HL-60 (cell line): ENCODE measurements at regions not wholly inside any gene's neighbourhood (a gene's known extent, or its start where the extent isn't known, plus 50 kb on each side); places are given as distances from the start of the nearest gene placed in this dataset.

Source experiments
- GABPA ChIP-seq: IDR thresholded peaks from 2 replicates; pipeline ENCODE4 v1.6.1; 2012; ENCODE audit warnings: low read depth
- POLR2AphosphoS5 ChIP-seq: IDR thresholded peaks from 2 replicates; pipeline ENCODE4 v1.6.1; 2012; ENCODE audit warnings: low read depth
- TF ChIP-seq, protein P1 (sequence below): IDR thresholded peaks from one replicate; pipeline ENCODE4 v1.5.1; 2011; ENCODE audit warnings: low read length, control low read depth, inconsistent platforms; ENCODE audit not compliant: insufficient read depth
- TF ChIP-seq, protein P2 (sequence below): IDR thresholded peaks from 2 replicates; pipeline ENCODE4 v1.6.1; 2012; ENCODE audit warnings: low read depth; ENCODE audit not compliant: insufficient replicate concordance

DNA sequence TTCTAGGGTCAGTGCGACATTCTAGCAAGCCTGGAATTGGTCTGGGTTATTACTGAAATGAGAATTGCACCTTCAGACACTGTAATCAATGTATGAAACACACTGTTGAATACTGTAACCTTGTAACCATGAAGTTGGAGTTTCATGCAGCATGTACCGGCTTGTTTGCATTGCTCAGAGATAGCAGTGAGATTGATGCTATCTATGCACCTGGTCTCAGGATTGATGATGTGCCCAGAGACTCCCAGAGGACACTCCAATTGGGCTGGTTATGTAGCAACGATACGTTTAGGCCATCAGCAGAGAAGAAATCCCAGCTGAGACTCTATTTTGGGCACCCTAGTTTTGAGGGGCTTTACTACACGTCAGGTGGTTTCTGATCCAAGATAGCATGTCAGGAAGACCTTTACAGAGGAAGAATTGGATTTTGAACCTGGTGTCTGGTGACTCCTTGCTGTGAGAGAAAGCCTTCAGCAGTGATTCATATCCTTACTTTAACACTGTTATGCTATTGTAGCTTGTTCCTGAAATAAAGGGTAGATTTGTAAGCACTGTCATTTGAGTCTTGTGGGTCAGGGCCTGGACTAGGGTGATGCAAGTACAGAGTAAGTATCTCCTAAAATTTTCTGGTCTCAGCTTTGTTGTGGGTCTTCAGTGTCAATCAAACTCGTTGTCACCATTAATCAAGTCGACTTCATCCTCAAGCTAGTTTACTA, 305.1 kb upstream of the GULP1 start:
- TF ChIP-seq, protein P1, sequence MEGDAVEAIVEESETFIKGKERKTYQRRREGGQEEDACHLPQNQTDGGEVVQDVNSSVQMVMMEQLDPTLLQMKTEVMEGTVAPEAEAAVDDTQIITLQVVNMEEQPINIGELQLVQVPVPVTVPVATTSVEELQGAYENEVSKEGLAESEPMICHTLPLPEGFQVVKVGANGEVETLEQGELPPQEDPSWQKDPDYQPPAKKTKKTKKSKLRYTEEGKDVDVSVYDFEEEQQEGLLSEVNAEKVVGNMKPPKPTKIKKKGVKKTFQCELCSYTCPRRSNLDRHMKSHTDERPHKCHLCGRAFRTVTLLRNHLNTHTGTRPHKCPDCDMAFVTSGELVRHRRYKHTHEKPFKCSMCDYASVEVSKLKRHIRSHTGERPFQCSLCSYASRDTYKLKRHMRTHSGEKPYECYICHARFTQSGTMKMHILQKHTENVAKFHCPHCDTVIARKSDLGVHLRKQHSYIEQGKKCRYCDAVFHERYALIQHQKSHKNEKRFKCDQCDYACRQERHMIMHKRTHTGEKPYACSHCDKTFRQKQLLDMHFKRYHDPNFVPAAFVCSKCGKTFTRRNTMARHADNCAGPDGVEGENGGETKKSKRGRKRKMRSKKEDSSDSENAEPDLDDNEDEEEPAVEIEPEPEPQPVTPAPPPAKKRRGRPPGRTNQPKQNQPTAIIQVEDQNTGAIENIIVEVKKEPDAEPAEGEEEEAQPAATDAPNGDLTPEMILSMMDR, result no peak
- TF ChIP-seq POLR2AphosphoS5 (no peak), GABPA (no peak)
- TF ChIP-seq, protein P2, sequence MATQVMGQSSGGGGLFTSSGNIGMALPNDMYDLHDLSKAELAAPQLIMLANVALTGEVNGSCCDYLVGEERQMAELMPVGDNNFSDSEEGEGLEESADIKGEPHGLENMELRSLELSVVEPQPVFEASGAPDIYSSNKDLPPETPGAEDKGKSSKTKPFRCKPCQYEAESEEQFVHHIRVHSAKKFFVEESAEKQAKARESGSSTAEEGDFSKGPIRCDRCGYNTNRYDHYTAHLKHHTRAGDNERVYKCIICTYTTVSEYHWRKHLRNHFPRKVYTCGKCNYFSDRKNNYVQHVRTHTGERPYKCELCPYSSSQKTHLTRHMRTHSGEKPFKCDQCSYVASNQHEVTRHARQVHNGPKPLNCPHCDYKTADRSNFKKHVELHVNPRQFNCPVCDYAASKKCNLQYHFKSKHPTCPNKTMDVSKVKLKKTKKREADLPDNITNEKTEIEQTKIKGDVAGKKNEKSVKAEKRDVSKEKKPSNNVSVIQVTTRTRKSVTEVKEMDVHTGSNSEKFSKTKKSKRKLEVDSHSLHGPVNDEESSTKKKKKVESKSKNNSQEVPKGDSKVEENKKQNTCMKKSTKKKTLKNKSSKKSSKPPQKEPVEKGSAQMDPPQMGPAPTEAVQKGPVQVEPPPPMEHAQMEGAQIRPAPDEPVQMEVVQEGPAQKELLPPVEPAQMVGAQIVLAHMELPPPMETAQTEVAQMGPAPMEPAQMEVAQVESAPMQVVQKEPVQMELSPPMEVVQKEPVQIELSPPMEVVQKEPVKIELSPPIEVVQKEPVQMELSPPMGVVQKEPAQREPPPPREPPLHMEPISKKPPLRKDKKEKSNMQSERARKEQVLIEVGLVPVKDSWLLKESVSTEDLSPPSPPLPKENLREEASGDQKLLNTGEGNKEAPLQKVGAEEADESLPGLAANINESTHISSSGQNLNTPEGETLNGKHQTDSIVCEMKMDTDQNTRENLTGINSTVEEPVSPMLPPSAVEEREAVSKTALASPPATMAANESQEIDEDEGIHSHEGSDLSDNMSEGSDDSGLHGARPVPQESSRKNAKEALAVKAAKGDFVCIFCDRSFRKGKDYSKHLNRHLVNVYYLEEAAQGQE, result no peak
